HG03378 (cell line): ENCODE measurements at regions not wholly inside any gene's neighbourhood (a gene's known extent, or its start where the extent isn't known, plus 50 kb on each side); places are given as distances from the start of the nearest gene placed in this dataset.
"Not testable (repeated sequence)": the region's sequence is repeated elsewhere in the genome, so short reads cannot be mapped to it uniquely, and the experiment has no call there.

ENCODE experiments used
- ATAC-seq: cut with Tn5 transposase; IDR thresholded peaks from one replicate; pipeline ENCODE4 v1.9.1; 2021; ENCODE audit warnings: mild to moderate bottlenecking, moderate library complexity; ENCODE audit not compliant: unreplicated experiment

- no peak for ATAC-seq
These were observed 1306.6 kb downstream of the FSCB start for GRCh38 chr14:43200519-43200918.

DNA sequence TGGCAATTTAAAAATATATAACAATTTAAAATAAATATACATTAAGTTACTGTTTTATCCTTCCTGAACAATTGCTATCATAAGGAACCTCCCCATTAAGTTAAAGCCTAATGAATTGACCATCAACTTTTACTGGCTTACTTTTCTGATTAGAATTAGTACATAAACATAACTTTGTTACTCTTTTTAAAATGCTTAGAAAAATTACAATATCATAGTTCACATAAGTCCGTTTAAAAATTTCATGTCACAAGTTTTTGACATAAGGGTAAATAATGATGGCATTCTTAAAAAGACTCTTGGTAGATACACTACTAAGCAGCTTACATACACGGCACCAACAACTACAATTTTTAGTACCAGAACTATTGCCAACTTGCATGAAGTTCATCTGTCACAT is 1308.6 kb downstream of the FSCB start:
- ATAC-seq, result no peak

- no peak for ATAC-seq
These were observed 1322.5 kb downstream of the FSCB start for GRCh38 chr14:43184540-43184939.

DNA sequence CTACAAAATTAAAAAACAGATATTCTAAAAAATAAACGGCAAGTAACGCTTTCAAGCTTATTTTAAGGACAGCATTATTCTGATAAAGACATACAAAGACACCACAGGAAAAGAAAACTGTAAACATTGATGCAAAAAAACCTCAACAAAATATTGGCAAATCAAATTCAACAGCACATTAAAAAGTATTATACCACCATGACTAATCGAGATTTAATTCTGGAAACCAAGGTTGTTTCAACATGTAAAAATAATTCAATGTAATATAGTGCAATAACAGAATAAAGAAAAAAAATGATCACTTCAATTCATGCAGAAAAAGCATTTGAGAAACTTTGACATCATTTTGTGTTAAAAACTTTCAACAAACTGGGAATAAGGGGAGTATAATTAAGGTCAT is 1323.2 kb downstream of the FSCB start:
- ATAC-seq, result no peak

DNA sequence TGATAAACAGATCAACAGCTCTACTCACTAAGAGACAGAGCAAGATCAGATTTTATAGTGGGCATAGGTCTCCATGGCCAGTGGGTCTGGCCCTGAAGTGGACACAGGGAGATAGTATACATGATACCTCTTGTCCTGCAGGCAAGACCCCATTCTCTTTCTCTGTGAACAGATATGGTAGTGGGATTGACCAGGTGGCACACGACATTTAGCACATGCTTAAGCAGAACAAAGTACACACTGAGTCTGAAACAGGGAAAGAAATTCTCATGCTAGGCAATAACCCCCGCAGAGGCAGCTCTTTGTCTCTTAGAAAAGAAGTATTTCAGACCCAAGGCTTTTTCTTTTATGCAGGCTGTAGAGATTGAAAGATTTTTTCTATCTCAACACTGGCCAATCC is 1331.2 kb downstream of the FSCB start:
- no peak for ATAC-seq

- ATAC-seq, result no peak
These were observed 1334.1 kb downstream of the FSCB start for GRCh38 chr14:43172899-43173548.

- no peak for ATAC-seq
These were observed 1337.4 kb downstream of the FSCB start for GRCh38 chr14:43169722-43170121.

GRCh38 chr14:43168371-43168925 is 1338.6 kb downstream of the FSCB start:
- no peak for ATAC-seq

DNA sequence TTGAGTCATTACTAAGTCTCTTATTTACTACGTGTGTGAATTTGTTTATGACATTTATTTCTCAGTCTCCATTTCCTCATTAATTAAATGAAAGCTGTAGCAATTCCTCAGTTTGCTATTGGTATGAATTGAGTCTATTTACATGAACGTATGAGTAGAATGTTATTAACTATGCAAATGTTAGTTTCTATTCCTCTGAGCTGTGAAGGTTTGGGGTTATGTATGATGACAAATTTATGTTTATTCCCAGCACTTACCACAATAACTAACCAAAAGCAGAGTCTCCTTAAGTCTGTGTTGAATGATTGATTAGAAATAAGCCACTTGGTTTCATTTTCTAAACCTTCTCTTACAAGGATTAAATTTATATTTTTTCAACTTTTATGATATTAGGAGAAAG is 1340.9 kb downstream of the FSCB start:
- no peak for ATAC-seq

GRCh38 chr14:43165651-43166050 is 1341.4 kb downstream of the FSCB start:
- ATAC-seq, result no peak

- peak; percentile 59 for ATAC-seq
These were observed 1345.6 kb downstream of the FSCB start for GRCh38 chr14:43161477-43161876.

GRCh38 chr14:43157661-43158060 is 1349.4 kb downstream of the FSCB start:
- ATAC-seq, result no peak

- no peak for ATAC-seq
These were observed 1351.2 kb downstream of the FSCB start for GRCh38 chr14:43155924-43156323.

- no peak for ATAC-seq
These were observed 1351.8 kb downstream of the FSCB start for GRCh38 chr14:43155258-43155657.

DNA sequence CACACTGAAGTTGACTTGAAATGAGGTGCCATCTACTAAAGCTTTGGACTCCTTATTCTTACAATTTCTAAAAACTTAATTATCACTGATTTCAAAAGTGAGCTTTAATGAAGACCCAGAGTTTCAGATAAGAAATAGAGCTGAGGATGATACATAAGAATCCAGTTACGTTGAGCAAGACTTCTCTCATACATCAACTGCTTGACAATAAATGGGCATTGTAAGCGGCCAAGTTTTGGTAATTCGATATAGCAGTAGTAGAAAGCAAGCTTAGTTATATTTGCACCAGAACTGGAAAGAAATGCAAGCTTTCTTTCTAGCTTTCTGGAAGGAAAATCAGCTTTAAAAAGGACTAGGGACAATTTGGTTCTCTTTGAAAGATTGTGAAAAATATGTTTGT is 1359.6 kb downstream of the FSCB start:
- no peak for ATAC-seq

DNA sequence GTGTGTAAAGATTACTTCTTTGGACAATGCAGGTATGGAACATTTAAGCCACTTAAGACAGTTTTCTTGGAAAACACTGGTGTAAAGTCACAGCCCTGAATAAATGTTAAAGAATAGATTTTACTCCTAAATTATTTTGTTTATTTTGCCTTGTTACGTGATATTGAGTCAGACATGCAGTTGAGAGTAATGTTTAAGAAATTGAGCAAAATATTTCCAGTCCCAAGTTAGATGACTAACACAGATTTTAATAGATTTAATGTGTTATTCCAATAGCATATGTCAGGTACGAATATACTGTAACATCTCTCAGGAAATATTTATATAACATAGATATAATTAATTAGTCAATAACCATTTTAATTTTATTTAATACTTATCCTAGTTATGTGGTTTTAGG is 1361.7 kb downstream of the FSCB start:
- ATAC-seq, result no peak

DNA sequence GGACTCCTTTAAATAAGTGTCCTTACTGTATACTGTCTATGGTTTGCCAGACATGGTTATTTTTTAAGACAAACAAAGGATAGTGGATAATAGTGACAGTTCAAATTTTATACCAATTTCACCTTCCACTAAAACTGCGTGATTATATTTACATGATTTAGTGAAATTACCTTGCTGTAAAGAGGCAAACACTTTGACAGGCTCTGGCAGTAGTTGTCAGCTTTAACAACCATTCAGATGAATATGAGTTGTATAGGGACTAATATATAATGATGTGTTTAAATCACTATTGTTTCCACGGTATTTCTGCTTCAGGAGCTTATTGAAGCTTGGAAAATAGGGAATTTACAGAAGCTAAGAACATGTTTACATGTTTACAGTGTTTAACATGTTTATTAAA is 1364.0 kb downstream of the FSCB start:
- no peak for ATAC-seq

GRCh38 chr14:43141636-43142191 is 1365.4 kb downstream of the FSCB start:
- no peak for ATAC-seq

DNA sequence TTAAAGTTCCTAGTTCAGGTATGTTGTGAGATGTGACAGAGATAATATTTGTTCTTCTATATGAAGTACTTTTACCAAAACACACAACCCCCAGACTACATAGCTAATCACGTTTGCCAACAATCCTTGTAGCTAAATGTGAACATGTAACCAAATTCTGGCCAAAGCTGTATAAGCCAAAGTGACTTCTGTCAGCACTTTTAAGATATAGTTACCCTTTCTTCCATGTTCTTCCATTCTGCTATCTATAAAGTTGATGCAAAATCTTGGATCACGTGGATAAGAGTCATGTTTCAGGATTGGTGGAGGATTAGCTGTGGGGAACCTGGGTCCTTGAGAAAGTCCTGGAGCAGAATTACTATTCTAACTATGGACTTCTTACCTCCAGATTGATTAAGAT is 1366.6 kb downstream of the FSCB start:
- no peak for ATAC-seq

DNA sequence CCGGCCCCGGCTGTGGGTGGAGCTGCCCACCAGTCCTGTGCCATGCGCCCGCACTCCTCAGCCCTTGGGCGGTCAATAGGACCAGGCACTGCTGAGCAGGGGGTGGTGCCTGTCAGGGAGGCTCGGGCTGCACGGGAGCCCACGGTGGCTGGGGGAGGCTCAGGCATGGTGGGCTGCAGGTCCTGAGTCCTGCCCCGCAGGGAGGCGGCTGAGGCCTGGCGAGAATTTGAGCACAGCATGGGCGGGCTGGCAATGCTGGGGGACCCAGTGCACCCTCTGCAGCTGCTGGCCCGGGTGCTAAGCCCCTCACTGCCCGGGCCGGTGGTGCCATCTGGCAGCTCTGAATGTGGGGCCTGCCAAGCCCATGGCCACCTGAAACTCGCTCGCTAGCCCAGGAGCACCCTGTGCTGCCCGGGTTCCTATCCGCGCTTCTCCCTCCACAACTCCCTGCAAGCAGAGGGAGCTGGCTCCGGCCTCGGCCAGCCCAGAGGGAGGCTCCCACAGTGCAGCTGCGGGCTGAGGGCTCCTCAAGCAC is 1371.1 kb downstream of the FSCB start:
- ATAC-seq, result no peak

- no peak for ATAC-seq
These were observed 1374.6 kb downstream of the FSCB start for GRCh38 chr14:43132441-43132840.

DNA sequence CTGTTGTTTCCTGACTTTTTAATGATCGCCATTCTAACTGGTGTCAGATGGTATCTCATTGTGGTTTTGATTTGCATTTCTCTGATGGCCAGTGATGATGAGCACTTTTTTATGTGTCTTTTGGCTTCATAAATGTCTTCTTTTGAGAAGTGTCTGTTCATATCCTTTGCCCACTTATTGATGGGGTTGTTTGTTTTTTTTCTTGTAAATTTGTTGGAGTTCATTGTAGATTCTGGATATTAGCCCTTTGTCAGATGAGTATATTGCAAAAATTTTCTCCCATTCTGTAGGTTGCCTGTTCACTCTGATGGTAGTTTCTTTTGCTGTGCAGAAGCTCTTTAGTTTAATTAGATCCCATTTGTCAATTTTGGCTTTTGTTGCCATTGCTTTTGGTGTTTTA is 1378.7 kb downstream of the FSCB start:
- not testable (repeated sequence) for ATAC-seq
